ENCODE measurements at regions not wholly inside any gene's neighbourhood (a gene's known extent, or its start where the extent isn't known, plus 50 kb on each side); places are given as distances from the start of the nearest gene placed in this dataset.
"Not testable (repeated sequence)": the region's sequence is repeated elsewhere in the genome, so short reads cannot be mapped to it uniquely, and the experiment has no call there.

DNA sequence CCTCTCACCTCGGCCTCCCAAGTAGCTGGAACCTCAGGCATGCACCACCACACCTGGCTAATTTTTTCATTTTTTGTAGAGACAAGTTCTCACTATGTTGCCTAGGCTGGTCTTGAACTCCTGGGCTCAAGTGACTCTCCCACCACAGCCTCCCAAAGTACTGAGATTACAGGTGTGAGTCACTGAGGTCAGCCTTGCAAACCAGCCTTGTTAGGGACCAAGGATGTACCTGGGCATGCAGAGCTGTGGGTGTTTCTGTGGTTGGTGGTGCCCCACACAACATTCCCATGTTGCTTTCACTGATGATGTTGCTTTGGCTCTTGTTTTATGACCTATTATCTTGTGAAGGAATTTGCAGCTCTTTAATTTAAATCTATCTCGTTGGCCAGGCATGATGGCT is 54.8 kb downstream of the OTUD1 start:
- no peak overlapping the region for H3K4me3 ChIP-seq (replicated peaks; ENCODE audit: low read depth, low read length)
- no peak for DNase-seq (ENCODE audit: low read depth)
- TF ChIP-seq, protein P1, sequence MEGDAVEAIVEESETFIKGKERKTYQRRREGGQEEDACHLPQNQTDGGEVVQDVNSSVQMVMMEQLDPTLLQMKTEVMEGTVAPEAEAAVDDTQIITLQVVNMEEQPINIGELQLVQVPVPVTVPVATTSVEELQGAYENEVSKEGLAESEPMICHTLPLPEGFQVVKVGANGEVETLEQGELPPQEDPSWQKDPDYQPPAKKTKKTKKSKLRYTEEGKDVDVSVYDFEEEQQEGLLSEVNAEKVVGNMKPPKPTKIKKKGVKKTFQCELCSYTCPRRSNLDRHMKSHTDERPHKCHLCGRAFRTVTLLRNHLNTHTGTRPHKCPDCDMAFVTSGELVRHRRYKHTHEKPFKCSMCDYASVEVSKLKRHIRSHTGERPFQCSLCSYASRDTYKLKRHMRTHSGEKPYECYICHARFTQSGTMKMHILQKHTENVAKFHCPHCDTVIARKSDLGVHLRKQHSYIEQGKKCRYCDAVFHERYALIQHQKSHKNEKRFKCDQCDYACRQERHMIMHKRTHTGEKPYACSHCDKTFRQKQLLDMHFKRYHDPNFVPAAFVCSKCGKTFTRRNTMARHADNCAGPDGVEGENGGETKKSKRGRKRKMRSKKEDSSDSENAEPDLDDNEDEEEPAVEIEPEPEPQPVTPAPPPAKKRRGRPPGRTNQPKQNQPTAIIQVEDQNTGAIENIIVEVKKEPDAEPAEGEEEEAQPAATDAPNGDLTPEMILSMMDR (IDR thresholded peaks at IDR 0.05; ENCODE audit: low read length, missing control alignments), result no peak

DNA sequence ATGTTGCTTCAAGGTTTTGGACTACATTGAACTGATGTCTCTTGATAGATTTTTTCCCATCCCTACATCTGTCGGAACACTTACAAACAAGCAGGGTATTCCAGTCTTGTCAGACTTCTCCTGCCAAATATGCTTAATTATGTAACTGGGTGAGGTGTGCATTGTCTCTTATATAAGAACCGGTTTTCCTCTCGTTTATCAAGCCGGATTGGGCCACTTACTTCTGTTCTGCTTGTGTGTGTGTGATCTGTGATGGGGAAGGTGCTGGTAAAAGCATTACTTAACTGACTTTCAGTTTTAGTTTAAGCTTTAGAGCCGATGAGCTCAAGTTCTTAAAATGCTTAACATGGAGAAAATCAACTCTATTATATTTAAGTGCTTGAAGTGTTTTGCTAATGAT is 57.9 kb downstream of the OTUD1 start:
- TF ChIP-seq, protein P1 (IDR thresholded peaks at IDR 0.05; ENCODE audit: low read length, missing control alignments), result no peak
- no peak overlapping the region for H3K4me3 ChIP-seq (replicated peaks; ENCODE audit: low read depth, low read length)
- no peak for DNase-seq (ENCODE audit: low read depth)

DNA sequence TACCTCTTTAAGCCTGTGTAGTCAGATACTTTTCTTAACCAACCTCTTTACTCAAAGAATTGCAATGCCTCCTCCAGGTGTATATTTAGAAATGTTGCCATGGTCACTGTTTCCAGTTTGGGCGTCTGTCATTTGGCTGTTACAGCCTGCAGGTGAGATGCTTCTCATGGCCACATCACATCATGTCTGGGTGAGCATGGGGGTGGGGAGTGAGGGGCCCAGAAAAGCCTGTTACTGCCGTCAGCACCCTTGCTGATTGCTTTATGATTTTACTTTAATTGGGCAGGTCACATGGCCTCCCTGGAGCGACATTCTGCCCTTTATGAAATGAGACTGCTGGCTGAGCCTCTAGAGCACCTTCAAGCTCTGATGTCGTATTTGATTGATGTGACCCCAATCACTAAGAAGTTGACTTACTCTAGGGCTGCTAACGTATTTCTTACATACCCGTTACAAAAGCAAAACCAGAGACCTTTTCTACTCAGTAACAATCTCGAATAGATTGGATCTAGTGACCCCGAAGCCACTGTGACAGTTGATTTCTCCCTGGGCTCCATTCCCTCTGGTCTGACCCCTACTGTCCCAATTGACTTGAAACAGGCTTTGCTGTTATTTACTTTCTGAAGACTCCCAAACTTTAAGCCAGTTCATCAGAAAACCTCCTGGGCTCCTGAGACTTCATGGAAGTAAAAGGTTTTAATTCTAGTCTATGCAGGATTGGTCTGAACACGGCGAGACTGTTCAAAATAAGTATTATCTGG is 60.7 kb downstream of the OTUD1 start:
- no peak for DNase-seq (ENCODE audit: low read depth)
- TF ChIP-seq, protein P1 (IDR thresholded peaks at IDR 0.05; ENCODE audit: low read length, missing control alignments), result no peak
- no peak overlapping the region for H3K4me3 ChIP-seq (replicated peaks; ENCODE audit: low read depth, low read length)

DNA sequence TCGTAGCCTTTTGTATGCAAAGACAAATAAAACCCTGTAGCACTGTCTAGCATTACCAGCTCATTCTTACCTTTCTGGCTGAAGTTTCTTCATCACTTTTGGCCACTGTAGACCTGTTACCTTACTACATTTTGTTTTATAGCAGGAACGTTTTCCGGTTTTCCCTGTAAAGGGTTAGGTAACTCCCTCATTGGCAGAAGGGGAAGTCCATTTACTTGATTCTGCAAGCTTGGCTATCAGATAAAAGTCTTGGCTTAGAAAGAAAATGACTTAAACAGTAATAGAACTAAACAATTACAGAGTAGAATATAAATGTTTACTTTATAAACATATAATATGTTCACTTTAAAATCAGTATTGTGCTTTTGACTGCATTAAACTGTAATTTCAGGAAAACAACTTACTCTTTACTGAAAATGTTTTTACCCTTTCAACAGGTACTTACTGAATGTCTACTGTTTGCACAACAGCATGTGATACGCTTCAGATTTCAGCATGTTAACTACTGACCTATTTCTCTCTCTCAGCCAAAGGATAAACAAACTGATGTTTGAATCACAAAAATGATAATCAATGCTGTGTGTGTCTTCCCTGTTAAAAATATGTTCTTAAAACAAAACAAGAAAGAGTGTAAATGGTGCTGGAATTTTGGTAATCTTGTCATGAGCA is 67.1 kb downstream of the OTUD1 start:
- H3K4me3 ChIP-seq (replicated peaks; ENCODE audit: low read depth, low read length), result no peak overlapping the region
- TF ChIP-seq, protein P1 (IDR thresholded peaks at IDR 0.05; ENCODE audit: low read length, missing control alignments), result no peak
- DNase-seq (ENCODE audit: low read depth), result no peak

DNA sequence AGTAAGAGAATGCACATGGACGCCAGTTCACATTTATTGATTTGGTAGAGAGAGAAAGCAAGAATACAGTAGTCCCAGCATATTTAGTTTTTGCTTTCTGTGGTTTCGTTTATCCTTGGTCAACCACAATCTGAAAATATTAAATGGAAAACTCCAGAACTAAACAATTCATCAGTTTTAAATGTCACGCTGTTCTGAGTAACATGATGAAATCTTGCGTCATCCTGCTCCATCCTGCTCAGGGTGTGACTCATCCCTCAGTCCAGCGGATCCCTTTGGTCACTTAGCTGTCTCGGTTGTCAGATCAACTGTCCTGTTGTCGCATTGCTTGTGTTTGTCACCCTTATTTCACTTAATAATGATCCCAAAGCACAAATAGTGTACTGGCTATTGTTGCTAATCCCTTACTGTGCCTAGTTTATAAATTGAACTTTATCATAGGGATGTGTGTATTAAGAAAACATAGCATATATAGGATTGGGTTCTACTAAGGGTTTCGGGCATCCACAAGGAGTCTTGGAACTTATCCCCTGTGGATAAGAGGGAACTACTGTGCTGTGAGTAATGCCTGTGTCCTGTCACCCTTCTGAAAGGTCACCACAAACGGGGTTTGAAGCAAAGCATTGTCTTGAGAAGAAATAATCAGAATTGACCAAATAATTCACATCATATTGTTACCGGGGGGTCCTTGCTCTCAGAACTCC is 73.6 kb downstream of the OTUD1 start:
- H3K4me3 ChIP-seq (replicated peaks; ENCODE audit: low read depth, low read length), result no peak overlapping the region
- TF ChIP-seq, protein P1 (IDR thresholded peaks at IDR 0.05; ENCODE audit: low read length, missing control alignments), result no peak
- peak; percentile 41 for DNase-seq (ENCODE audit: low read depth)

DNA sequence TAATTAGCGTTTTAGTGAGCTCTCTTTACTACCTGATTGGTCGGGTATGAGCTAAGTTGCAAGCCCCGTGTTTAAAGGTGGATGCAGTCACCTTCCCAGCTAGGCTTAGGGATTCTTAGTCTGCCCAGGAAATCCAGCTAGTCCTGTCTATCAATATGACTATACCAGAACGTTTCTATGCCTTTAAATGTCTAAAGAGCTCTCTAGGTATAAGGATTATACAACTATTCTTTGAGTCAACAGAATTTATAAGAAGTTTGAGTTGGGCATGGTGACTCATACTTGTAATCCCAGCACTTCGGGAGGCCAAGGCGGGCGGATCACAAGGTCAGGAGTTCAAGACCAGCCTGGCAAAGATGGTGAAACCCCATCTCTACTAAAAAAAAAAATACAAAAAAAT is 74.7 kb downstream of the OTUD1 start:
- not testable (repeated sequence) for H3K4me3 ChIP-seq (replicated peaks; ENCODE audit: low read depth, low read length); DNase-seq (ENCODE audit: low read depth)

DNA sequence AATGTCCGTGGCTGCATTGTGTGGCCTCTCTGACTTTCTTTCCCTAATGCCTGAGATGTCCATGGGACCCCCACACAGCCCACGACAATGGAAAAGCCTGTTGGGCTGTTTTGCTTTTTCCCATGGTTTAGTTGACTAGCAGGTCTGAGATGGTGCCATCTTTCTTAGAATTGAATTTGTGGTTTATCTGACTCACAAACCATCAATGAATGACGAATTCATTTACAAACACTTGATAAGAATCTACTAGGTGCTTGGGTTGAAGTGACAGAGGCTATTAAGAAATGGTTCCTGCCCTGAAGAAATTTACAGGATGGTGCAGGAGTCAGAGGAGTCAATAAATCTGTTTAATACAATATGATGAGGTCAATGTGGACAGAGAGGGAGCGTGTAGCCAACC is 75.4 kb downstream of the OTUD1 start:
- no peak overlapping the region for H3K4me3 ChIP-seq (replicated peaks; ENCODE audit: low read depth, low read length)
- no peak for DNase-seq (ENCODE audit: low read depth)
- TF ChIP-seq, protein P1 (IDR thresholded peaks at IDR 0.05; ENCODE audit: low read length, missing control alignments), result no peak
